ENCODE measurements at regions not wholly inside any gene's neighbourhood (a gene's known extent, or its start where the extent isn't known, plus 50 kb on each side); places are given as distances from the start of the nearest gene placed in this dataset.

DNA sequence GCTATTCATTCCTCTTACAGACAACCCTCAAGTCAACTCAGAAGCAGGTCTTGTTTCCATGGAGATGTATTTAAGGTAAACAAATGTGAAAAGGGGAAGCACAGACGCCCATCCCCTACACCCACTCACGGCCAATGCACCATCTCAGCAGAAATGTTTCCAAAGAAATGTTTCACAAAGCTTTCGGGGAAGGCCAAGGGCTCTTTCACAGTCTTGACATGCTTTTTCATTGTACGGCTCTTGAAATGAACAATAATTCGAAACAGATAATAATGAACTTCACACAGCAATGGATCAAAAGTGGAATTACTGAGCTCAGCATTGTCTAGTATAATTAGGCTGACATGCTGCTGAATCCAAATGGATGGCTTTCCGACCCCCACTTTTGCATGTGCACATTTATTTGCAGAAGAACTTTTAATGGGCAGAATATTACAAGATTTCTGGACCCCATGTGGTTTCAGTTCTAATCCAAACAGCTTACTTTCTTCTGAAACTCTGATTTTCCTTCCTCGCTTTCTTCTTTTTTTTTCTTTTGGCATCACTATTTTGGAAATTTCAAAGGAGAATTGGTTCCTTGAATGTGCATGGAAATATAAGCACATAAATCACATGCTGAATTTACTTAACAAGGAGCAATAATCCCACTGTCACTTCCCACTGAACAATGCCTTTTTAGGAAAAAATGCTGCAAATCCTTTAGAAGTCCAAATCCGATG is 160.9 kb downstream of the SMIM20 start:
- DNase-seq, result peak; percentile 87

DNA sequence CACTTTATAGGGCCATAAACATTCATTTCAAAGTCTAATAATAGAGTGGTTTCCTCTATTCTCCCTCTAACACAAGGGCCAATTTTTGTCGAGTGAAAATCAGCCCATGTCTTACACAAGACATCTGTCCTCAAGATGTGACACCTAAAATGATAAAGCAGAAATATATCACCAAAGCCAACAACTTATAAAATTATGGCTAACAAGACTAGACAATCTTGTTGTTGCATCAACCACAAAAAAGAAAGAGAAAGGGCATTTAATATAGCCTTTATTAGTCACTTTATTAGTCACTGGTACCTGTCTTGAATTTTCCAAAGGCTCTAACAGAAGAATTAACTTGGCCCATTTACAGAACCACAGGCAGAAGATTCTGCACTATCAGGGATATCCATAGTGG is 161.6 kb downstream of the SMIM20 start:
- no peak for DNase-seq

DNA sequence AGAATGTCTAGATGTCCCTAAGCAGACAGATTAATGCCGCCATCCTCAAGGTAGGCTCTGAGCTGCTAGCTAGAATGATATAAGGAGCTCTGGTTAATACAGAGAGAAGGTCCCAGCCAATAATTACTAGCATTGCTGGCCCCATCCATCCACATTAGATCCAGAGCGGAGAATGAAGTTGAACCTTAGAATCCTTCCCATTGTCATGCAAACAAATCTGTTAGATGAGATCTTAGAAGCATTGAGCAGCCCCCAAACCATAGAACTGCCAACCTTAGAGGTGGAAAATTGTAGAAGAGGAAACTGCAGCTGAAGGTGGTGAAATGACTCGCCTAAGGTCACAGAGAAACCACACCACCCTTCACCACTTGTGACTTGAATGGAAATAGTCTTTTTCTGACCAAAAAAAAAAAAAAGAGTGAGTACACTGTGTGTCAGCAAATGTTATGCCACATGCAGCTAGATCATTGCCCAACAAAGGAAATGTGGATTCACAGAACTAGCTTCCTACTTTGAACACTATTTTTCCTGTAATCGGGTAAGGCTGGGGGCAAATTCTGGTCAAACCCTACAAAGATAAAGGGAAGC is 162.1 kb downstream of the SMIM20 start:
- peak; percentile 71 for DNase-seq

DNA sequence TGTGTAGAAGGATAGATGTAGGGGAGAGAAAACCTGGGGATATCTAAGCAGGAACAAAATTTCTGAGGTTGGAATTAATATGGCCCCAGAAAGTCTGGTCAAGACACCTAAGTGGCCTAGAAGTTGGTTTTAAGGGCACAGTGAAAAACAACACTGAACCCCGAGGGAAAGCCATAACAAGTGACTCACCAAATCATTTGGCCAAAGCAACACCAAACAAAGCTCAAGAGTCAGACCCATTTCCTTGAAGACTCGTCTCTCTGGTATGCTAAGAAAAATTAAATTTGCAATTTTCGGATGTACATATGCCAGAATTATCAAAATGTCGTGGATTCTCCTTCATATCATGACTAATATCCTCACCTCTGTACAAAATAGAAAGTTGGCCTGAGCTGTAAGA is 162.9 kb downstream of the SMIM20 start:
- no peak for DNase-seq

DNA sequence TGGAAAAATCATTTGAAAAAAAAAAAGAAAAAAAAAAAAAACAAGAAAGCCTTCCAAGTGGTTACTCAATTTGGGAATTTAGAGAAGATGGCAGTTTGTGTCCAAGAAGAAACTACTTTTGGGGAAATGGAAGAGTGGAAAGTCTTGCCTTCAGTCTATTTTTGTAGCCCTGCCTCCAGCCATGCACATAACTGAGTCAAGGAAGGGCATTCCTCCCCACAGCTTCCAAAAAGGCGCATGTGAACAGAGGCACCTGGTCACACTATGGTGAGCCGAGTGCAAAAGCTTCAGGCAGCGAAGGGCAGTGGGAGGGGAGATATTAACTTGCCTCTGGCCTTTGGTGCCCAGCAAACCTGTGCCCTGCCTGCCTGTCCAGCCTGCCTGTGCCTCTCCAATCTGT is 163.7 kb downstream of the SMIM20 start:
- no peak for DNase-seq

DNA sequence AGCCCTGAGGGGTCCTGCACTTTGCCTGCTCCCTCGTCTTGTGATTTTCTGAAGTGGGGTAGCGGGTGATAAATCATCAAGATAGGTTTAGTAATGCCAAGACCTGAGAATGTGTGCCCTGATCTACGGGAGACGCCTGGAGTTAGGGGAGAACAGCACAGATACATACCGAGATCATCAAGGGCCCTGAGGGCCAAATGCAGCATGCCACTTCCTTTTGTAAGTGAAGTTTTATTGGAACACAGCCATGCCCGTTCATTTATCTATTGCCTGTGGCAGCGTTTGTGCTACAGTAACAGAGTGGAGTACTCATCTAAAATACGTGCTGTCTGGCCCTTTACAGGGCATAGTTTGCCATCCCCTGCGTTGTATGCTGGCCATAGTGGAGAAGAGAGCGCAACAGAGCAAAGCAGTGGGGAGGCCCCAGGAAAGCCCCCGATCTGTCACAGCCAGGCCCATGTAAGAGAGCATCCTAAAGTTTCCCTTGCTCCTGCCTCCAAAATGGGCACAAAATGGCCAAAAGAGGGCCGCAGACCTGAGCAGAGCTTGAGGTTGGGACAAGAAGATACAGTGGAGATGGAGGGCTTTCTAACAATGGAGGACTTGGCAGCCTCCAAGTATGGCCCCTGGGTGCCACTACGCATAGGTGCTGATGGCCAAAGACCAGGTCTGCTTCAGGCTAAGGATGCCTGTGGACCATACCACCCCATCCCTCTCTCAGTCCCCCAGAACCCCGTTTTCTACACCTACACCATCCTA is 167.0 kb downstream of the SMIM20 start:
- no peak for DNase-seq

DNA sequence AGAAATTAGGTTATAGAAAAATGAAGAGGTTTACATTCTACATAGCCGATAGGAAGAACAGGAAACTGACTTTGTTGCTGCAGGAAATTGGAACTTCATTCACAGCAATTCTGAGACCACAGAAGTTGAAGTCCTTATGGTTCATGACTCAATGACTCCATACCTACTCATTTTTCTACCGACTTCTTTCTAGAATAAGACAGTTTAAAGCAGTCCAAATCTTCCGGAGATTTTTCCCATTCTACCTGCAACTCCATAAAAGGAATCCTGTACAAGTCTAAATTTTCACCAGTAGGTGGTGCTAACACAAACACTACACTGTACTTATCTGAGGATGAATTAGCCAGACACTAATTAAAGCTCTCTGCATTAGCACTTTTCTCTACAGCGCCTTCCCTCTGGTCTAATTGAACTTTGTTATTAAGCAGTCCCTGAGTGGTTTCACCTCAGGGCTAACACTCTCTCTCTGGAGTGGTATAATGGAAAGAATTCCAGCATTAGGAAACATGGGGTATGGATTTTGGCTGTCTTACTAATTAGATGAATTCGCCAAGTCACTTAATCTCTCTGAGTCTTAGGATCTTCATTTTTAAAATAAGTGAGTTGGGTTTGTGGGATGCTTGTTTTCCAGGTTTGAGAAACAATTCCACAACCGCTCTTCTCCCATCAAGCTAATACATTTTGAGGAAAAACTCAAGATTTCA is 167.9 kb downstream of the SMIM20 start:
- no peak for DNase-seq

DNA sequence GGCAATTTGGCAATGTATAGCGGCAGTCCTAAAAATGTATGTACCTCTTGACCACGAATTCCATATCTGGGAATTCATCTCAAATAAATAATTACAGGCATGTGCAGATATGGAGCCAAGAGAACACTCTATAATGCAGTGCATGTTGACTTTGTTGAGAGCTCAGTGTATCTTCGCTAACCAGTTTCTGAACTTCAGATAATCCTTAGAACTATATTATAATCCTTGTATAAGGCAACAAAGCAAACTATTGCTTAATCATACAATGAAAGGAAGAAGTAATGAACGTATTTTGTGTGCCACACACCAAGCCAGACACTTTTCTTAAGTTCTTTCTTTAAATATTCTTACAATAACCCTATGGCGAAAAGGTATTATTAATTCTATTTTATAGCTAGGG is 168.5 kb downstream of the SMIM20 start:
- DNase-seq, result no peak

DNA sequence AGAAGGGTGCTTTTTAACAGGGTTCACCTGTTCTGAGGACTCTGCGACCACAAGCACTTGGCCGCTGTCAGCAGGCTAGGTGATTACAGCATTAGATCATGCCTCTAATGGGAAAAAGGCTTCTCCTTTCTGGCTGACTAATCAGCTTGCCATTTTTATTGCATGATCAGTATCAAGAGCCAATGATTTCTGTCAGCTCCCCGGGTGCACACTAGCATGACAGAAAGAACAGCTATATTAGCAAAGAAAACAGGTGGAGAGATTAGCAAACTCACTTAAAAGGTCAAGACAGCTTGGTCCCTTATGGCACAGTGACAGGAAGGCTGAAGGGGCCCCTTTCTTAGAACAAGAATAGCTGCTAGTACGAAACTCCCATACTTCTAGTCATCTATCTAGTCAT is 170.0 kb downstream of the SMIM20 start:
- peak; percentile 63 for DNase-seq

DNA sequence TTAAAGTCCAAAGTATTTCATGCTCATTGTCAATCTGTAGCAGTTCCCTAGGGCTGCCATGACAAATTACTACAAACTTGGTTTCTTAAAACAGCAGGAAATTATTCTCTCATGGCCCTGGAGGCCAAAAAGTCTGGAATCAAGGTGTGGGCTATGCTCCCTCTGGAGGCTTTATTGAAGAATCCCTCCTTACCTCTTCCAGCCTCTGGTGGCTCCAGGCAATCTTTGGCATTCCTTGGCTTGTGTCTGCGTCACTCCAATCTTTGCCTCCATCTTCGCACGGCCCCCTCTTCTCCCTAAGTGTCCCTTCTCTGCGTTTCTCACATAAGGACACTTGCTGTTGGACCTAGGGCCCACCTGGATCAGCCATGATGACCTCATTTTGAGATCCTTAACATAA is 170.4 kb downstream of the SMIM20 start:
- no peak for DNase-seq

DNA sequence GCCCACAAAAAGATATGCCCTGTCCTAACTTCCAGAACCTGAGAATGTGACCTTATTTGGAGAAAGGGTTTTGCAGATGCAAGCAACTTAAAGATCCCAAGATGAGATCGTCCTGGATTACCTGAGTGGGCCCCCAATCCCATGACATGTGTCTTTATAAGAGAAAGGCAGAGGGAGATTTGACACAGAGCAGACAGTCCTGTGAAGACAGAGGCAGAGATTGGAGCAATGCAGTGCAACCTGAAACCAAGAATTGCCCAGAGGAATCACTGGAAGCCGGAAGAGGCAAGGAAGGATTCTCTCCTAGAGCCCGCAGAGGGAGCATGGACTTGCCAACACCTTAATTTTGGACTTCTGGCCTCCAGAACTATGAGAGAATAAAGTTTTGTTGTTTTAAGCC is 171.5 kb downstream of the SMIM20 start:
- no peak for DNase-seq

DNA sequence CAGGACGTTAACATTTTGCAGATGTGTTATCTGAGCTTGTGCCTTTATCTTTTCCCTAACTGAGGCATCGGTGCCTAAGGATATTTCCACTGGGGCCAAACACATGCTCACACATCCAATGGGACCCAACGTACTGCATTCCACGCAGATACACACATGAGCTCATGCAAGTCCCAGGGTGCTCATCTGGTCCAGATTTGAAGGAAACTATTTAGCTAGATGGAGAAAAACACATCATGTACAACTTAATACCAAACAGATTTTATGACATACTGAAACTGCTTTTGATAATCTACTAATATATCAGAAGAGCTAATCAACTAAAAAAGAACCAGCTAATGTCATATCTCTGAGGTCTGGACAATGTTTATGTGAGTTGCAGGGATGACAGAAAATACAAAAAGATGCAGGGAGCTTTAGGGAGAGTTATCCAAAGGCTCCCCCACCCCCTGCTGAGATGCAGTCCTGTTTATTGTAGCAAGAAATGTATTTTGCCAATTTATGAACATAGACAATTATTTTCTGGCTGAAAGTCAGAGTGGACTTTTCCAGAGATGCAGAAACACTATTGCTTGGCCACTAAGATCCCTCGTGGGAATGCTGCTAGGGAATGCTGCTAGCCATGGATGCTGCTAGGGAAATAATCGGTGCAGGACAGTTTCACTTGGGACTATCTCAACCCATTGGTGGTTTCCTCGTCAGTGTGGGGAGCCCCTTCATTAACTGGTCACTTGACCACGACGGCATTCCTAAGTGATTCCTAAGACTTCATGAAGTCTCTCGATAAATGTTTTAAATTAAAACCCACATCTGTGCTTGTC is 172.8 kb downstream of the SMIM20 start:
- DNase-seq, result no peak

DNA sequence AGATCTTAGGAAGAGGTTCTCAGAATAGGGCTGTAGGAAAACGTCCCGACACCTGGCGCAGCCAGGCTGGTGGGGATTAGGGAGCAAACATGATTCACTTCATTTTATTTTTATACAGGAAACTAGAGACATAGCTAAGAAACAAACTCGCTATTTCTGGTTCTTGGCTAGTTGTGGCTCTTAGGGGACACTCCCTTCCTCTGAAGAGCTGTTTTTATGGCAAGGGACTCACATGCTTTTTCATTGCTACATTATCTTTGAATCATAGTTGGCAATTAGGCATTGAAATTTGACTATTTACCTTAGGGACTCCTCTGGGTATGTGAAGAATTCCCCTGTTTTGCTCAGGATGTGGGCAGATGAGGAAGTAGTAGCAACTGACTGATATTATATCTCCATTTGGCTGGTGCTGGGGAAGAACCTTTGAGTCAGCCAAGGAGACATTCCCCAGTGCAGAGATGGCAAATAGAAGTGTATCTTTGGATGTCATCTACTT is 174.5 kb downstream of the SMIM20 start:
- DNase-seq, result peak; percentile 48

DNA sequence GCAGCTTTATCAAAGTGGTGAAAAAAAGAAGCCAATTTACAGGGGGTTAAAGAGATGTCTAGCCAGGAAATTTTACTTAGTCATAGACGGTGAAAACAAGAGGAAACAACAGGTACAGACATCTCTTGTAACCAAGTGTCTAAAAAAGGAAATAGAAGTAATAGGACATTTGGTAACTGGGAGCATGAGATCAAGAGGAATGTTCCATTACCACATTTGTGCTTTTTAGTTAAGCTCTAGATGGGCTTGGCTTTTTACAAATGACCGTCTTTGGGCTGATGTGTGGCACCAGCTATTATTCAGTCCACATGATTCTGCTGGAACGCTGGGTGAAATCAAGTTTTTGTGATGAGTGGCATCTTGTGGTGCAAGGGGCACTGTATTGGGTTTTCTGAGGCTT is 179.5 kb downstream of the SMIM20 start:
- no peak for DNase-seq

DNA sequence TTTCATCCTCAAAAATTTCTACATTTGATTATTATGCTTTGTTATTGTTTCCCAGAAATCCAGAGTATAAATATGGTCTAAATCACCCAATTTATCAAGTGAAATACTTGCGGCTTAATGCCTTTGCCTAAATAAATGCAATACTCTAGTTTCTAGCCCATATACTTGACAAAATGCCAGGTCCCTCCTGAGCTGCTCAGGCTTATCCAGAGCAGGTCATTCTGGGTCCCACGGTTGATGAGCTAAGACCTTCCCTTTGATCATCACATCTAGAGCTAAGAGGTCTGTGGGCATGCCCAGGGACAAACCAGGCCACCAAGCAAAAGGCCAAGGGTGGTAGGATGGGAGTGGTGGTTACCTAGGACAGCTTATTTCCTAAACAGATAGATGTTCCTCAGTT is 180.1 kb downstream of the SMIM20 start:
- no peak for DNase-seq

DNA sequence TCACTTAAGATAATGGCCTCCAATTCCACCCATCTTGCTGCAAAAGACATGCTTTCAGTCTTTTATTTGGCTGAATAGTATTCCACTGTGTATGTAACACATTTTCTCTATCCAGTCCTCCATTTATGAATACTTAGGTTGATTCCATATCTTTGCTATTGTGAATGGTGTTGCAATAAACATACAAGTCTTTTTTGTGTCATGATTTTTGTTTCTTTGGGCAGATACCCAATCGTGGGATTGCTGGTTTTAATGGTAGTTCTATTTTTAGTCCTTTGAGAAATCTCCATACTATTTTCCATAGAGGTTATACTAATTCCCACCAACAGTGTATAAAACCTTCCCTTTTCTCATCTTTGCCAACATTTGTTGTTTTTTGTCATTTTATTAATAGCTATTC is 180.9 kb downstream of the SMIM20 start:
- no peak for DNase-seq

DNA sequence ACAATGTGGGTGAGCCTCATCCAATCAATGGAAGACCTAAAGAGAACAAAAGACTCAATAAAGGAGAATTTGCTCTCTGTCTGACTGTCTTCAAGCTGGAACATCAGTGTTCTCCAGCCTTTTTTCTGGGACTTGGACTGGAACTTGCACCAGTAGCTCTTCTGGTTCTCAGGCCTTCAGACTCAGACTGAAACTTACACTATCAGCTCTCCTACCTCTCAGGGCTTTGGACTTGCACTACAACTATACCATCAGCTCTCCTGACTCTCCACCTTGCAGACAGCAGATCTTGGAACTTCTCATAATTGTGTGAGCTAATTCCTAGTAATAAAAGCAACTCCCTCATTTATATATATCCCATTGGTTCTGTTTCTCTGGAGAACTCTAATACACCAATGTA is 185.9 kb downstream of the SMIM20 start:
- DNase-seq, result no peak

DNA sequence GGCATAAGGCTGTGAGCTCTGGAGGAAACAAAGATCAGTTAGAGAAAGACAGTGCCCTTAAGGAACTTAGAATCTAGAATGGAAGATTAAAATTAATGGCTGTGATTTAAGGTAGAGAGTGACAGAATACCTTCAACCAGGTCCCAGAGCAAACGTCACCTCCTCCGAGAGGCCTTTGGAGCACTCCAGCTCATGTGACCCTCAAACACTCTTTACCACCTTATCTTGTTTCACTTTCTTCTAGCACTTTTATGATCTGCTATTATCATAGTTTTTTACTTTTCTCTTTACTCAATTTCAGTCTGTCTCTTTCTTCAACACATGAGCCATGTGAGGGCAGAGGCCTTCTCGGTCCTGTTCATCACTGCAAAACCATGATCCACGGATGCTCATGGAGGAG is 187.0 kb downstream of the SMIM20 start:
- no peak for DNase-seq

DNA sequence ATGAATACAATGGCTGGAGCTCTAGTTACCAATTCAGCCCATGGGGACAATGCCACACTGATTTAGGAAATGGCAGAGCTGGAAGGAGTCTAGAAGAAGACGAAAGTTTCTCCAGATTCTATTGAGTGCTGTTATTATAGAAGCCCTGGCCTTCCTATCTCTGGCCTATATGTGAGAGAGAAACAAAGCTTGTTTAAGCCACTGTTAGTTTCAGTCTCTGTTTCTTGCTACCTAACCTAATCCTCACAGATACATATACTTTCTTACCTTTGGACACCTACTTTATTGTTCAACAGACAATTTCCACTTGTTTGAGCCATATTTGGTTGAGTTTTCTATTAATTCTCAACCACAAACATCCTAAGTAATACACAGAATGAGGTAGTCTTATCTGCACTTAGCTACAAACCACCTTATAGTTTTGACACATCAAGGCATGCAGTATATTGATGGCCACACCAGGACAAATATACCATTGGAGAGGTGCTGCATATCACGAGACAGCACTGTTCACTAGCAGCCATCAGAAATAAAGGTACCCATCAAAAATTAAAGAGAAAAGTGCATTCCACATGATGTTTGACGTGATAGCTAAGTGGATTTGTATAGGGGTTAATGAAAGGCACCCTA is 190.2 kb downstream of the SMIM20 start:
- DNase-seq, result no peak

DNA sequence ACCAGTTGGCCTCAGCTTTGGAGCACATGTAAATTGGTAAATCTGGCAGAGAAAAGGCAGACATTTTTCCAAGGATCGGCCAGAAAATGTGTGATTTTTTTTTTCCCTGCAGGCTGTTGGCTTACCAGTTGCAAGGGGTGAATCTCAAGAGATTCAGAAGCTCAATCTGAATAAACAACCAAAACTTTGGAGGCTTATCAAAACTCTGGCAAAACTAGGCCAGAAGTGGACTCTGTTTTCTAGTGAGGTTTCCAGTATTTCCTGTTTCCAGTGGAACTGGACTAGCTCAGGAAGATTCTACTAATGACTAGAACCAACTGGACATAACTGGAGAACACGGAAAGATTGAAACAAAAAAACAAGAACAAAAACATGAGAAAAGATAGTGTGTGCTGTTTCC is 191.3 kb downstream of the SMIM20 start:
- no peak for DNase-seq

DNA sequence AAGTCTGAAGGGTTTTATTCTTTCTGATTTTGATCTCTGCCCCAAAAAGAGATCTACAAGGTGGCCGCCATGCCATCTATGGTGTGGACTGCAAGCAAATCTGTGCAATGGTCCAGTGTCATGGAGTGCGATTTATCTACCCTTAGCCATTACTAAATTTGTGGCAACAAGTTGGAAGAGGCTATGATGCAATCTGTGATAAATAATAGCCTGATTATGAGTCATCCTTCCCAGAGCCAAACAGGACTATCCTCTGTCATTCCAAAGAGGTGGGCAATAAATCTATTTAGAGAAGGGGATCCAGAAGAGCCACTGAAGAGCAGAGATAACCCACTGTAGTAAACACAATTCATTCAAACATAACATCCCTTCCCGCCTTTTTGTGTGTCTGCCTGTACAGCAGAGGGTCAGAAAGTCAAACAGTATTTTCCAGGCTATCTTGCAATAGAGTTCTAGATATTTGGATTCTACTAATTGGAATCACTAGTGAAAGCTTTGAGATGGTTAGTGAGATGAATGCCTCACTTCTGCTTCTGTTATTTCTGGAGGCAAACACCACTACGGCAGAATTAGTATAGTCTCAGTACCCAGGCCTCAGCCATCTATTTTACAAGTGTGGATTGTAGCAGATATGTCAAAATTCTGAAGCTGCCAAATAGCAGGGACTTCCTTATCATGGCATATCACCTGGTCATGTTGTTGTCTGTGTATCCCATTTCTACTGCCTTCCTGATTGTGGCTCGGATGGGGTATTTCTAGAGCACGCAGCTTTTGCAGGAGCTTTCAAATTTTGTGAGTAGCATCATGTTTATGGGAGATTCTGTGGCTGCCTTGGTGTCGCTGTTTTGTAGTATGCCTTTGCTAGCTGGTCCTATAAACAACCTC is 192.0 kb downstream of the SMIM20 start:
- DNase-seq, result no peak
